NCI-H2227 (cell line): ENCODE measurements at regions not wholly inside any gene's neighbourhood (a gene's known extent, or its start where the extent isn't known, plus 50 kb on each side); places are given as distances from the start of the nearest gene placed in this dataset.
"Not testable (repeated sequence)": the region's sequence is repeated elsewhere in the genome, so short reads cannot be mapped to it uniquely, and the experiment has no call there.

Source experiments
- DNase-seq: peaks from one replicate; lab custom pipeline; 2025; ENCODE audit not compliant: unreplicated experiment; lab: John Stamatoyannopoulos, UW

GRCh38 chr15:30030345-30030744 lies 52.4 kb upstream of the GOLGA8J start:
- DNase-seq, result no peak

DNA sequence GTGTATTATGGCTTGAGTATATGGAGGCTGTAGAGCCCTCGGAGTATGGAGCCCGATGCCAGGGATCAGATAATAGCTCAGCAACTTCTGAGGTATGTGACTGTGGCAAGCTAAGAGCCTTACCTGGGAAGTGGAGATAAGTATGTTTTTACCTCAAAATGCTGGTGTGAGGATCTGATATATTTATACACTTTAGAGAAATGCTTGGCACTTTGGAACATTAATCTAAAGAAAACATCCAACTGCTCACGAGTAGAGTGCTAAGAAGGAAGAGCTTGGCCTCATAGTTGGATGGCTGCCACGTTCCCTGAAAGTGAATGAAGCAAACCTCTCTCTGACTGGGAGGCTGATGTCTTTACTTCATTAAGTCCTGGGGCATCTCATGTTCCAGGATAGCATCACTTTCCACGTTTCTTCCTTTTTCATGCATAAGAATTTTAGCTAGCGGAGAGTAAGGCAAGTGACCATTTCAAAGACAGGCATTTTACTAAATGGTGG lies 58.9 kb upstream of the GOLGA8J start:
- no peak for DNase-seq

GRCh38 chr15:30010746-30011145 lies 72.0 kb upstream of the GOLGA8J start:
- DNase-seq, result no peak

GRCh38 chr15:30008156-30008555 lies 74.6 kb upstream of the GOLGA8J start:
- no peak for DNase-seq

DNA sequence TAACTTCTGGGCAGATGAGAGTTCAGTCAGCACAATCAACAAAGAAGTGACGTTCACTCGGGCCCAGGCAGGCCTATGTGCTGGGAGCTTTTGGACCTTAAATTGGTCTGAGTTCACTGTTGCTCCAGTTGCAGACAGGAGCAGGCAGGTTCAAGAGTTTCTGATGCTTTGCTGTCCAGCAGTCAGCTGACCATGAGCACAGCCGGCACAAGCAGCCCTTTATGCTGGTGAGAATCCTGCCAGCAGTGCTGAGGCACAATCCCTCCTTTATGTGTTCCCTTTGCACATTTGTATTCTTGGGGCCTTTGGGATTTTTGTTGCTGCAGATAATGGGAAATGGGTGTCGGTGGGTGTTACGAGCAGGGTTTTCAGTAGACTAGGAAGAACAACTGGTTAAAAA lies 81.2 kb upstream of the GOLGA8J start:
- DNase-seq, result no peak

- DNase-seq, result no peak
Measured at GRCh38 chr15:29998033-29998432, 84.7 kb upstream of the GOLGA8J start.

DNA sequence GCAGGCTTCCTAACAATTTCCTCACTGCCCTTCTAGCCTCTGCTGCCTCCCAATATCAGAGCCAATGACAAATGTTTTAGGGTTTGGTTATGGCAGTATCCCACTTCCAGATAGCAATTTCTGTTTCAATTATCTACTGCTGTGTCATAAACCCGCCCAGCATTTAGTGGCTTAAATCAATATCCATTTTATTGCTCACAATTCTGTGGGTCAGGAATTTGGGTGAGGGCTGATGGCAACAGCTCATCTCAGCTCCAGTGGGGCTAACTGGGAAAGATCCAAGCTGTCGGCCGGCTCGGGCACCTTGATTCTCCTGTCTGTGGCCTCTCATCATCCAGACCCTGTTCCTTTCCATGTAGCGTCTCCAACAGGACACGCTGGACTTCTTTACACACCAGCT lies 85.3 kb upstream of the GOLGA8J start:
- no peak for DNase-seq

DNA sequence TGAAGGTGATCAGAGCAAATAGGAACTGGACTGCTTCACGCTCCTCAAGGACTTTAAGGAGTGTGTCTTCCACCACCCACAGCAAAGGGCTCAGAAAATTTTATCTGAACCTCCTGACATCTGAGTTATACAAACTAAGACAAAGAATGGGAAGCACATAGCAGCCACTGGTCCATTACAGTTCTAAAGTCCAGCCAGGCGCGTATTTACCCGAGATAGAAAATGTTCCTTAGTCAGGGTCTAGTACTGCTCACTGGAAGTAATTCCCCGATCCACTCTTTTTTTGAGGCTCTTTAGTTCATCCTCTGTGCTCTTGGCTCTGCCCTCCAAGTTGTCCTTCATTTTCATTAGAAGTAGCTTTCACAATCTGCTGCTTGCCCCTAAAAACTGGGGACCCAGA lies 88.5 kb upstream of the GOLGA8J start:
- no peak for DNase-seq

GRCh38 chr15:29990954-29991353 lies 91.8 kb upstream of the GOLGA8J start:
- no peak for DNase-seq

GRCh38 chr15:29990035-29990434 lies 92.7 kb upstream of the GOLGA8J start:
- no peak for DNase-seq

DNA sequence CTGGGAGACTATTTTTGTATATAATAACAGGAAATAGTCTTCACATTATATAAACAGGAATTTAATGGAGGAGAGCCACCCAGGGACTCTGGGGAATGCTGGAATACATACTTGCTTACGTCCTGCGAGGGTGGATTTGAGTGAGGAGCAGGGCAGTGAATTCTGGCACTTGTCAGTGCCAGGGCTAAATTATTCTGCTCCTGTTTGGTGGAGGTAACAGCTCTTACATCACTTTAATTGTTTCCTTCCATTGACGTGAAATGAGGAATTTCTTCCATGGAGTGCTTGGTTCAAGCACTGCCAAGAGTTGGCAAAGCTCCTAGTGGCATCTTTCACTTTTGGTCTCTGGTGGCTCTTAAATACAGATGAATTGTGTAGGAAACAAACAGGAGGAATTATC lies 94.1 kb upstream of the GOLGA8J start:
- no peak for DNase-seq

GRCh38 chr15:29986946-29987345 lies 95.8 kb upstream of the GOLGA8J start:
- DNase-seq, result no peak

GRCh38 chr15:29978411-29979382 lies 104.1 kb upstream of the GOLGA8J start:
- no peak for DNase-seq

DNA sequence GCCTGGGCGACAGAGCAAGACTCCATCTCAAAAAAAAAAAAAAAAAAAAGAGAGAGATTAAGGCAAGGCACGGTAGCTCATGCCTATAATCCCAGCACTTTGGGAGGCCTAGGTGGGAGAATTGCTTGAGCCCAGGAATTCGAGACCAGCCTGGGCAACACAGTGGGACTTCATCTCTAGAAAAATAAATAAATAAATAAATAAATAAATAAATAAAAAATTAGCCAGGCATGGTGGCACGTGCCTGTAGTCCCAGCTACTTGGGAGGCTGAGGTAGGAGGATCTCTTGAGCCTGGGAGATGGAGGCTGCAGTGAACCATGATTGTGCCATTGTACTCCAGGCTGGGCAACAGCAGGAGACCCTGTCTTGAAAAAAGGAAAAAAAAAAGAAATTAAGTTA lies 108.7 kb upstream of the GOLGA8J start:
- not testable (repeated sequence) for DNase-seq

GRCh38 chr15:29972051-29972450 lies 110.7 kb upstream of the GOLGA8J start:
- DNase-seq, result no peak

DNA sequence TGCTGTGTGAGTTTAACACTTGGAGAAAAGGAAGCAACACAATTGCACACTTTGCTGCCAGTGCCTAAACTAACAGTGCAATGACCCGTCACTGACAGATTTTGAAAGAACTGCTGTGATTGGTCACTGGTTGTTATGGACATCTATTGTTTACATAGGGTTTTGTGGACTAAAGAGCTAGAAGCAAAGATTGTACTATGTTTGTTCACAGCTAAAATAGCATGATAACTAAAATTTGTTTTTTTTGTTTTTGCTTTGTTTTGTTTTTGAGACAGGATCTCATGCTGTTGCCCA lies 112.4 kb upstream of the GOLGA8J start:
- no peak for DNase-seq

DNA sequence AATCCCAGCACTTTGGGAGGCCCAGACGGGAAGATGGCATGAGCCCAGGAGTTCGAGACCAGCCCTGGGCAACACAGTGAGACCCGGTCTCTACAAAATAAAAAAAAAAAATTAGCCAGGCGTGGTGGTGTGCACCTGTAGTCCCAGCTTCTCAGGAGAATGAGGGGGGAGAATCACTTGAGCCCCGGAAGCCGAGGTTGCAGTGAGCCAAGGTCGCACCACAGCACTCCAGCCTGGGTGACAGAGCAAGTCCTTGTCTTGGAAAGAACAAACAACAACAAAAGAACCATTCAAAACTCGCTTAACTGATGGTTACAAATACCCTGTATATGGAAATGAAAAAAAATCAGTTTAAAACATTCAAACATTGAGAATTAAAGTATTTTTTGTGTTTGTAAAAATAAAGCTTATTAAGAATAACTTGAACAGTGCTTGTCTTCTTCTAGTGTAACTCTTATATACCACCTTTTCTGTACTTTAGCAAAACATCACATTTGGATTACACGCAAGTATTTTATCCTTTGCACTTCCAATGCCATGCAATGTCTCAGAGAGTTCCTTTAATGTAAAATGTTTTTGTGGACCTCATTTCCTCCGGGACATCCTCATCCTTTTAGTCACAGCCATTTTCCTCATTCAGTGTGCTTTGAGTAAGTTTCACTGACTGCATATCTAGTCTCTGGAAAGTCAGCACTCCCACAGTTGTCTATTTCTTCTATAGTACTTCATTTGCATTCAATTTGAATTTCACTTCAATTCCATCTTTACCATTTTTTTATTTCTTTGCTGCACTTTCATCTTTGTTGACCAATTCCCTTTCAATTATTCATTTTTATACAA lies 113.0 kb upstream of the GOLGA8J start:
- no peak for DNase-seq

GRCh38 chr15:29968895-29969561 lies 113.7 kb upstream of the GOLGA8J start:
- peak; percentile 34 for DNase-seq

- DNase-seq, result peak; percentile 44
Measured at GRCh38 chr15:29968099-29968894, 114.5 kb upstream of the GOLGA8J start.

- DNase-seq, result no peak
Measured at GRCh38 chr15:29962407-29962806, 120.3 kb upstream of the GOLGA8J start.
